ENCODE measurements at regions not wholly inside any gene's neighbourhood (a gene's known extent, or its start where the extent isn't known, plus 50 kb on each side); places are given as distances from the start of the nearest gene placed in this dataset.

DNA sequence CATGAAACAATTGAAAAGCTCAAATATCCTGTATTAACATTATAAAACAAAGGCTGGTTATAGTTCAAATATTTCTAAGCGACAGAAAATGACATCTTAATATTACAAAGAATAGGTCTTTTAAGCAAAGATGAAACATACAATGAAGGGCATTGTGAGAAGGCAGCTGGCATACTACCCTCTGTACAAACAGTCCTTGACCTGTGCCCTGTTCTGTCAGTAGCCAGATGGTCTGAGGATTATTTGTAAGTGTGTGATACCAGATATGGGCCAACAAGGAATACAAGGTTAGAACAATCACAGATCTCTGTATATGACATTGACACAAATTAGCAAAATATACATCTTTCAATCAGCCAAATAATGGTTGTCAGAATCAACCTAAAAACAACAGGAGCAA lies 1350.4 kb downstream of the AMY1C start:
- TF ChIP-seq TAF1 (IDR thresholded peaks at IDR 0.05; ENCODE audit: borderline replicate concordance, insufficient read depth, low read length): no peak
- no peak for TF ChIP-seq SIN3A (IDR thresholded peaks at IDR 0.05; ENCODE audit: borderline replicate concordance, insufficient read depth, low read length)
- no peak for TF ChIP-seq POLR2AphosphoS5 (IDR thresholded peaks at IDR 0.05; ENCODE audit: low read depth, low read length)
- TF ChIP-seq, protein P1, sequence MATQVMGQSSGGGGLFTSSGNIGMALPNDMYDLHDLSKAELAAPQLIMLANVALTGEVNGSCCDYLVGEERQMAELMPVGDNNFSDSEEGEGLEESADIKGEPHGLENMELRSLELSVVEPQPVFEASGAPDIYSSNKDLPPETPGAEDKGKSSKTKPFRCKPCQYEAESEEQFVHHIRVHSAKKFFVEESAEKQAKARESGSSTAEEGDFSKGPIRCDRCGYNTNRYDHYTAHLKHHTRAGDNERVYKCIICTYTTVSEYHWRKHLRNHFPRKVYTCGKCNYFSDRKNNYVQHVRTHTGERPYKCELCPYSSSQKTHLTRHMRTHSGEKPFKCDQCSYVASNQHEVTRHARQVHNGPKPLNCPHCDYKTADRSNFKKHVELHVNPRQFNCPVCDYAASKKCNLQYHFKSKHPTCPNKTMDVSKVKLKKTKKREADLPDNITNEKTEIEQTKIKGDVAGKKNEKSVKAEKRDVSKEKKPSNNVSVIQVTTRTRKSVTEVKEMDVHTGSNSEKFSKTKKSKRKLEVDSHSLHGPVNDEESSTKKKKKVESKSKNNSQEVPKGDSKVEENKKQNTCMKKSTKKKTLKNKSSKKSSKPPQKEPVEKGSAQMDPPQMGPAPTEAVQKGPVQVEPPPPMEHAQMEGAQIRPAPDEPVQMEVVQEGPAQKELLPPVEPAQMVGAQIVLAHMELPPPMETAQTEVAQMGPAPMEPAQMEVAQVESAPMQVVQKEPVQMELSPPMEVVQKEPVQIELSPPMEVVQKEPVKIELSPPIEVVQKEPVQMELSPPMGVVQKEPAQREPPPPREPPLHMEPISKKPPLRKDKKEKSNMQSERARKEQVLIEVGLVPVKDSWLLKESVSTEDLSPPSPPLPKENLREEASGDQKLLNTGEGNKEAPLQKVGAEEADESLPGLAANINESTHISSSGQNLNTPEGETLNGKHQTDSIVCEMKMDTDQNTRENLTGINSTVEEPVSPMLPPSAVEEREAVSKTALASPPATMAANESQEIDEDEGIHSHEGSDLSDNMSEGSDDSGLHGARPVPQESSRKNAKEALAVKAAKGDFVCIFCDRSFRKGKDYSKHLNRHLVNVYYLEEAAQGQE (IDR thresholded peaks at IDR 0.05; ENCODE audit: insufficient read depth in 1 of 2, low read depth in 2 of 2, low read length in 2 of 2): no peak
- no peak for TF ChIP-seq FOXP2 (optimal IDR thresholded peaks at IDR 0.05; ENCODE audit: borderline replicate concordance, extremely low read depth, extremely low read length, insufficient read depth)

DNA sequence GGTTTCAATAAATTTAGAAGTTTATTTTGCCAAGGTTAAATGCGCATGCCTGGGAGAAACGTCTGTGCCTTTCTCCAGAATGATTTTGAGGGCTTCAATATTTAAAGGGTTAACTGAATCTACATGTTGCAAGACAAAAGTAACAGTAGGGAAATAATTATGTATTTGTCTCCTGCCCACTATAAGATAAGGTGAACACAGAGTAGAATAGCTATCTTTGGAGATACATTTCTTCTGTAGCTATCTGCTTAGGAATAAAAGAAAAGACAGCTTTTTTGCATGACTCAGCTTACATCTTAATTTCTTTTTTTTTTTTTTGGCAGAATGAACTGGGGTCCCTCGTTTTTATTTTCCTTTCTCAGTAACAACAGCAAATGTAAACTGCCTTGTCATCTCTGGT lies 1351.6 kb downstream of the AMY1C start:
- TF ChIP-seq, protein P1 (IDR thresholded peaks at IDR 0.05; ENCODE audit: insufficient read depth in 1 of 2, low read depth in 2 of 2, low read length in 2 of 2): no peak
- TF ChIP-seq POLR2AphosphoS5 (IDR thresholded peaks at IDR 0.05; ENCODE audit: low read depth, low read length) (no peak), FOXP2 (optimal IDR thresholded peaks at IDR 0.05; ENCODE audit: borderline replicate concordance, extremely low read depth, extremely low read length, insufficient read depth) (no peak), SIN3A (IDR thresholded peaks at IDR 0.05; ENCODE audit: borderline replicate concordance, insufficient read depth, low read length) (no peak), TAF1 (IDR thresholded peaks at IDR 0.05; ENCODE audit: borderline replicate concordance, insufficient read depth, low read length) (no peak)

DNA sequence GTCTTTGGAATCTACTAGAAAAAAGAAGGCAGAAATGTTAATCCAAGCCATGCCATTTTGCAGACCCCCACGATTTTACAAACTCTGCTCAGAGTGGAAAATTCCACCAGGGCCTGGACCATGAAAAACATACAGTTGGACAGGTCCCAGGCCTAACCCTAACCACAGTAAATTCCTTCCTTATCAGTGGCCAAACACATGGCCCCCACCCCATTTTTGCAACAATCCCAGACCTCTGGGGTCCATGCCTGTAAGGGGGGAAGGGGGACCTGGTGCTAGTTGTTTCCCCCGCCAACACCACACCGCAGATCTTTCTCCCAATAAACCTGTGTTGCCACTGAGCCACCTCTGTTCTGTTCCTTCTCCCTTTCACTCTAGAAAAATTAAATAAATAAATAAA lies 1352.7 kb downstream of the AMY1C start:
- TF ChIP-seq, protein P1 (IDR thresholded peaks at IDR 0.05; ENCODE audit: insufficient read depth in 1 of 2, low read depth in 2 of 2, low read length in 2 of 2): no peak
- no peak for TF ChIP-seq TAF1 (IDR thresholded peaks at IDR 0.05; ENCODE audit: borderline replicate concordance, insufficient read depth, low read length)
- TF ChIP-seq FOXP2 (optimal IDR thresholded peaks at IDR 0.05; ENCODE audit: borderline replicate concordance, extremely low read depth, extremely low read length, insufficient read depth): no peak
- TF ChIP-seq SIN3A (IDR thresholded peaks at IDR 0.05; ENCODE audit: borderline replicate concordance, insufficient read depth, low read length): no peak
- TF ChIP-seq POLR2AphosphoS5 (IDR thresholded peaks at IDR 0.05; ENCODE audit: low read depth, low read length): no peak

DNA sequence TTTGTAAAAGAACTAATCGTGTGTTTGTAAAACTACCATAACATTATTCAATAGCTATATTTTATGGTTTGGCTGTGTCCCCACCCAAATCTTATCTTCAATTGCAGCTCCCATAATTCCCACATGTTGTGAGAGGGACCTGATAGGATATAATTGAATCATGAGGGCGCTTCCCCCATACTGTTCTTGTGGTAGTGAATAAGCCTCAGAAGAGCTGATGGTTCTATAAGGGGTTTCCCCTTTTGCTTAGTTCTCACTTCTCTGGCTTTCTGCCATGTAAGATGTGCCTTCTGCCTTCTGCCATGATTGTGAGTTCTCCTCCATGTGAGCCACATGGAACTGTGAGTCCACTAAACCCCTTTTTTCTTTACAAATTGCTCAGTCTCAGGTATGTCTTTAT lies 1372.3 kb downstream of the AMY1C start:
- TF ChIP-seq TAF1 (IDR thresholded peaks at IDR 0.05; ENCODE audit: borderline replicate concordance, insufficient read depth, low read length): no peak
- TF ChIP-seq POLR2AphosphoS5 (IDR thresholded peaks at IDR 0.05; ENCODE audit: low read depth, low read length): no peak
- TF ChIP-seq FOXP2 (optimal IDR thresholded peaks at IDR 0.05; ENCODE audit: borderline replicate concordance, extremely low read depth, extremely low read length, insufficient read depth): no peak
- TF ChIP-seq, protein P1 (IDR thresholded peaks at IDR 0.05; ENCODE audit: insufficient read depth in 1 of 2, low read depth in 2 of 2, low read length in 2 of 2): no peak
- no peak for TF ChIP-seq SIN3A (IDR thresholded peaks at IDR 0.05; ENCODE audit: borderline replicate concordance, insufficient read depth, low read length)
